ENCODE measurements at regions not wholly inside any gene's neighbourhood (a gene's known extent, or its start where the extent isn't known, plus 50 kb on each side); places are given as distances from the start of the nearest gene placed in this dataset.

DNA sequence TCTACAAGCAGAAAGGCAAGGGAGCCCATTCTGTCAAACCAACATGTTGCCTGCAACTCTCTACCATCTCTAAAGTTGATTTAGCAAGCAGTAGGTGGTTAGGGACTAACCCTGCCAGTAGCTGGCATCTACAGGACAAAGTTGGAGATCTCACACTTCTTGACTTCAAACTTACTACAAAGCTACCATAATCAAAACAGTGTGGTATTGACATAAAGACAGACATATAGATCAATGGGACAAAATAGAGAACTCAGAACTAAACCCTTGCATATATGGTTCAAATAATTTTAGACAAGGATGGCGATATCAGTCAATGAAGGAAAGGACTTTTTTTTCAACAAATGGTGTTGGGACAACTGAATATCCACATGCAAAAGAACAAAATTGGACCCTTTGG is 84.9 kb downstream of the MAP3K8 start:
- H4K20me1 ChIP-seq (ENCODE audit: insufficient read depth, low read length) = no peaks in the 10 kb centered on the region
- H3K4me1 ChIP-seq (ENCODE audit: low read length) = peaks cover 10% of the 10 kb centered on the region
- H3K36me3 ChIP-seq (replicated peaks; ENCODE audit: low read depth, low read length) = no peaks in the 10 kb centered on the region
- no peak overlapping the region for H2AFZ ChIP-seq (ENCODE audit: low read depth, low read length)
- H3K9me3 ChIP-seq (ENCODE audit: insufficient read depth, low read length) = no peaks in the 10 kb centered on the region
- no peak overlapping the region for H3K27ac ChIP-seq (ENCODE audit: low read length)
- TF ChIP-seq EZH2phosphoT487 (IDR thresholded peaks at IDR 0.05; ENCODE audit: low read depth) = no peak
- TF ChIP-seq, protein P1, sequence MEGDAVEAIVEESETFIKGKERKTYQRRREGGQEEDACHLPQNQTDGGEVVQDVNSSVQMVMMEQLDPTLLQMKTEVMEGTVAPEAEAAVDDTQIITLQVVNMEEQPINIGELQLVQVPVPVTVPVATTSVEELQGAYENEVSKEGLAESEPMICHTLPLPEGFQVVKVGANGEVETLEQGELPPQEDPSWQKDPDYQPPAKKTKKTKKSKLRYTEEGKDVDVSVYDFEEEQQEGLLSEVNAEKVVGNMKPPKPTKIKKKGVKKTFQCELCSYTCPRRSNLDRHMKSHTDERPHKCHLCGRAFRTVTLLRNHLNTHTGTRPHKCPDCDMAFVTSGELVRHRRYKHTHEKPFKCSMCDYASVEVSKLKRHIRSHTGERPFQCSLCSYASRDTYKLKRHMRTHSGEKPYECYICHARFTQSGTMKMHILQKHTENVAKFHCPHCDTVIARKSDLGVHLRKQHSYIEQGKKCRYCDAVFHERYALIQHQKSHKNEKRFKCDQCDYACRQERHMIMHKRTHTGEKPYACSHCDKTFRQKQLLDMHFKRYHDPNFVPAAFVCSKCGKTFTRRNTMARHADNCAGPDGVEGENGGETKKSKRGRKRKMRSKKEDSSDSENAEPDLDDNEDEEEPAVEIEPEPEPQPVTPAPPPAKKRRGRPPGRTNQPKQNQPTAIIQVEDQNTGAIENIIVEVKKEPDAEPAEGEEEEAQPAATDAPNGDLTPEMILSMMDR (IDR thresholded peaks at IDR 0.05; ENCODE audit: low read depth, low read length) = no peak
- H3K4me3 ChIP-seq (ENCODE audit: low read length) = no peak overlapping the region
- H3K4me2 ChIP-seq (ENCODE audit: low read length) = no peak overlapping the region
- no peaks in the 10 kb centered on the region for H3K79me2 ChIP-seq (ENCODE audit: low read length)
- H3K27me3 ChIP-seq (ENCODE audit: low read depth, low read length) = no peaks in the 10 kb centered on the region
- H3K9ac ChIP-seq (ENCODE audit: low read length) = no peak overlapping the region

Measured in OCI-LY3 (cell line).